GM12864 (cell line): ENCODE measurements at regions not wholly inside any gene's neighbourhood (a gene's known extent, or its start where the extent isn't known, plus 50 kb on each side); places are given as distances from the start of the nearest gene placed in this dataset.

Source experiments
- DNase-seq: peaks from one replicate; pipeline ENCODE4 v3.0.0-alpha.2; 2011; ENCODE audit warnings: low read depth
- H3K4me3 ChIP-seq: 2 replicates; pipeline ENCODE4 v1.5.1; 2011; ENCODE audit warnings: mild to moderate bottlenecking, low read depth, low read length, control low read depth
- TF ChIP-seq, protein P1 (sequence below): IDR thresholded peaks from 2 replicates; pipeline ENCODE4 v1.5.1; 2011; ENCODE audit warnings: low read depth, mild to moderate bottlenecking, moderate library complexity, low read length, control low read depth, inconsistent platforms; ENCODE audit errors: missing control alignments

DNA sequence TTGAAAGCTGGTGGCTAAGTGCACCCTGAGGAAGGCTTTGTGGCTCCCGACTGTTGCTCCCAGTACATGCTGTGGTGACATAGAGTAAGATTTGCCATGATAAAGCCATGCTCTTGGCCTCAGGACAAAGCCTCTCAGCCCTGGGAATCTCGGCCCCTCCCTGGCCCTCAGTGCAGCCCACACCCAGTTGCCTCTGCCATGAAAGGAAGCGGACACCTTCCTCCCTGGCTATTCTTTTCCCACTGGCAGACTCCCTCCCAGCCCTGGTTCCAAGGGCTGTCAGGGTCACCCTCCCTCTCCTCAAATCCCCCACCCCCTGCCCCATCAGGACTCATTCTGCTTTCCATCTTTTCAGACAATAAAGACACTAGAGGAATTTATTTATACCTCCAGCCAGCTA, 119.8 kb upstream of the NEO1 start:
- no peak overlapping the region for H3K4me3 ChIP-seq
- TF ChIP-seq, protein P1, sequence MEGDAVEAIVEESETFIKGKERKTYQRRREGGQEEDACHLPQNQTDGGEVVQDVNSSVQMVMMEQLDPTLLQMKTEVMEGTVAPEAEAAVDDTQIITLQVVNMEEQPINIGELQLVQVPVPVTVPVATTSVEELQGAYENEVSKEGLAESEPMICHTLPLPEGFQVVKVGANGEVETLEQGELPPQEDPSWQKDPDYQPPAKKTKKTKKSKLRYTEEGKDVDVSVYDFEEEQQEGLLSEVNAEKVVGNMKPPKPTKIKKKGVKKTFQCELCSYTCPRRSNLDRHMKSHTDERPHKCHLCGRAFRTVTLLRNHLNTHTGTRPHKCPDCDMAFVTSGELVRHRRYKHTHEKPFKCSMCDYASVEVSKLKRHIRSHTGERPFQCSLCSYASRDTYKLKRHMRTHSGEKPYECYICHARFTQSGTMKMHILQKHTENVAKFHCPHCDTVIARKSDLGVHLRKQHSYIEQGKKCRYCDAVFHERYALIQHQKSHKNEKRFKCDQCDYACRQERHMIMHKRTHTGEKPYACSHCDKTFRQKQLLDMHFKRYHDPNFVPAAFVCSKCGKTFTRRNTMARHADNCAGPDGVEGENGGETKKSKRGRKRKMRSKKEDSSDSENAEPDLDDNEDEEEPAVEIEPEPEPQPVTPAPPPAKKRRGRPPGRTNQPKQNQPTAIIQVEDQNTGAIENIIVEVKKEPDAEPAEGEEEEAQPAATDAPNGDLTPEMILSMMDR: no peak
- DNase-seq: no peak

DNA sequence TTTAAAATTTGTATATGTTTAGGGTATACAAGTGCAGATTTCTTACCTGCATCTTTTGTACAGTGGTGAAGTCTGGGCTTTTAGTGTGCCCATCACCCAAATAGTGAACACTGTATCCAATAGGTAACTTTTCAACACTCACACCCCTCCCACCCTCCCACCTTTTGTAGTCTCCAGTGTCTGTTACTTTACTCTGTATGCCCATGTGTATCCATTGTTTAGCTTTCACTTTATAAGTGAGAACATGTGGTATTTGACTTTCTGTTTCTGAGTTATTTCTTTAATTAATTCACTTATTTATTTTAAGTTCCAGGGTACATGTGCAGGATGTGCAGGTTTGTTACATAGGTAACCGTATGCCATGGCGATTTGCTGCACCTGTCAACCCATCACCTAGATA, 124.8 kb upstream of the NEO1 start:
- H3K4me3 ChIP-seq: no peak overlapping the region
- no peak for DNase-seq
- TF ChIP-seq, protein P1: no peak

DNA sequence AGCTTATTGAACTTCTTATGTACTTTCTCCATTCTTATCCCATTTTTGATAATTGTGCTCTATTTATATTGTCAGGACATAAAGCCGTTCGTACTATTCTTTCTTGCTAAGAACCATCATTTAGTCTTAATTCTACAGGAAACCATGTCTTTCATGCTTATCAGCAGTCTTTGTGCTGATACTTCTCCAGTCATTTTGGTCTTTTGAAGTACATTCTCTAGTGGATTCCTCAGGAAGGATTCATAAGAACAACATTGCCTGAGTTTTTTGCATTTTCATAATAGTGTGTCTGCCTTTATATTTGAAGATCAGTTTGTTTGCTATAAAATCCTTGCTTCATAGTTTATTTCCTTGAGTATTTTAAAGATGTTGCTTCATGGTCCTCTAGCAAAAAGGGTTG, 126.6 kb upstream of the NEO1 start:
- TF ChIP-seq, protein P1: no peak
- H3K4me3 ChIP-seq: no peak overlapping the region
- no peak for DNase-seq

DNA sequence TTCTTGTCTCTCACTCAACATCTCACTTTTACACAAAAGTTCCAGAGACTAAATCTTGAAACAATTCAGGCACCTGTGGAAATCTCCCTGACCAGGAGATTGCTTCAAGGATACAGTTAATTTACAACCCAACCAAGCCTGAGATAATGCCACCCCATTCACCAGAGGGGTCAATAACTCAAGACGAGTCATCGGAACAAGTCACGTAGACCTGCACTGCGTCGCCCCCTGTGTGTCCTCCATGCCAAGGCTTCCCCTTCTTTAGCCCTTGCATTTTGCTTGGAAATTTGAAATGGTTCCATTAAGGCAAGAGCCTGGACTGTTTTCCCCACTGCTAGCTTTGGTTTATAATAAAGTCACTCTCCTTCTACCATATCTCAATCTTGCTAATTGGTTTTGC, 129.0 kb upstream of the NEO1 start:
- TF ChIP-seq, protein P1: no peak
- no peak for DNase-seq
- no peak overlapping the region for H3K4me3 ChIP-seq

DNA sequence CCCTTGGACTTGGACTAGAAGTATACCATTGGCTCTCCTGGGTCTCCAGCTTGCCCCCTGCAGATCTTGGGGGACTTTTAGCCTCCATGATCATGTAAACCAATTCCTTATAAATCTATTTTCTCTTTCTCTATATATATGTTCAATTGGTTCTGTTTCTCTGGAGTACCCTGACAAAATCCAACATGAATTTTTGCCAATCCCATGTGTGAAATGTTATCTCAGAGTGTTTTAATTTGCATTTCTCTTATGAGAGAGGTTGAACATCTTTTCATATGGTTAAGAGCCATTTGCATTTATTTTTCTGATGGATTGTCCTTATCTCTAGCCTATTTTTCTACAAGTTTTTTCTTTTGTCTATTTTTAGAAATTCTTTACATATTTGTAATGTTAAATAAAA, 131.7 kb upstream of the NEO1 start:
- no peak overlapping the region for H3K4me3 ChIP-seq
- TF ChIP-seq, protein P1: no peak

DNA sequence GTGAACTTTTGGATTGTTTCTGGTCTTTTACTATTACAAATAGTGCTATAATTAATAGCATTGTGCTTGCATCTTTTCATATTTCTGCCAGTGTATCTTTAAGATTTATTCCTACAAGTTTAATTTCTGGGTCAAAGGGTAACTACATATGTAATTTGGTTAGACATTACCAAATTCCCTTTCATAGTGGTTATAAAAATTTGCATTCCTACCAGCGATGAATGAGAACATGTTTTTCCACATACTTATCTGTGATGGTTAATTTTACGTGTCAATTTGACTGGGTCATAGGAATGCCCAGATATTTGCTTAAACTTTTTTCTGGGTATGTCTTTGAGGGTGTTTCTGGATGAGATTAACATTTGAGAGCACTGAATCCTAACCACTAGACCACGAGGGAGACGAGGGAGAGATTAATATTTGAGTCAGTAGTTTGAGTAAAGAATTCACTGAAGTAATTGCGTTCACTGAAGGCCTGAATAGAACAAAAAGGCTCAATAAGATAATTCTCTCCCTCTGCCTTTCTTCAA, 132.3 kb upstream of the NEO1 start:
- no peak for DNase-seq
- TF ChIP-seq, protein P1: no peak
- H3K4me3 ChIP-seq: no peak overlapping the region

More for the DNA sequence above, 131.7 kb upstream of the NEO1 start:
- no peak for DNase-seq

DNA sequence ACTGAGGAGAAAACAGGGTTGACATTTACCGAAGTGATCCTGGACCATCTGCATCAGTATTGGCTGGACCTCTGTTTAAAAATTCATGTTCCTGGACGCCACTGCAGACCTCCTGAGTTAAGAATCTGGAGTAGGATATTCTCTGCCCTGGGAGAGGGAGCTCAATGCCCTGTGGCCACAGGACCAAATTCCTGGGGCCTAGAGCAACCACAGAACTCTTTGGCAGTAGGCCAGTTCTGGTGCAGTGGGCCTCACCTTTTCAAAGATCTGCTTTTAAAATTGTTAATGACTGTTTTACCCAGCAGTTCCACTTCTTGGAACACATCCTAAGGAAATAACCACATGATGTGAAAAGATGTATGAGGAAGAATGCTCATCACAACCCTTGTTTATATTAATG, 133.3 kb upstream of the ADPGK start:
- DNase-seq: no peak
- TF ChIP-seq, protein P1: no peak
- no peak overlapping the region for H3K4me3 ChIP-seq
